Panc1 (cell line): ENCODE measurements at regions not wholly inside any gene's neighbourhood (a gene's known extent, or its start where the extent isn't known, plus 50 kb on each side); places are given as distances from the start of the nearest gene placed in this dataset.

ENCODE experiments used
- ATAC-seq: fragments of 200-7000 bp; cut with Tn5 transposase; 2 replicates; pipeline ENCODE4 v1.9.1; 2020; ENCODE audit warnings: mild to moderate bottlenecking, moderate library complexity
- BruUV-seq: library from RNA; stranded (reverse); fragments of 400-500 nt; replicated peaks from 2 replicates; lab custom pipeline; 2021; lab: Mats Ljungman, UMichigan
- CTCF ChIA-PET: fragments of 300-600 bp; sonication (Branson Sonifier 250); formaldehyde crosslinking; loops from one replicate; lab custom pipeline; 2022; ENCODE audit warnings: antibody characterized with exemption; lab: Charles Lee
- POLR2A ChIA-PET: fragments of 300-600 bp; sonication (Branson Sonifier 250); formaldehyde crosslinking; loops from one replicate; lab custom pipeline; 2022; ENCODE audit warnings: antibody characterized with exemption; lab: Charles Lee
- DNase-seq: peaks from one replicate; pipeline ENCODE4 v3.0.0-alpha.2; 2010; ENCODE audit warnings: low read depth, low spot score
- H3K27ac ChIP-seq: 2 replicates; pipeline ENCODE4 v1.5.1; 2011; ENCODE audit warnings: mild to moderate bottlenecking, low read length, inconsistent platforms
- H3K27me3 ChIP-seq: fragments of 200-500 bp; sonication (Bioruptor generic); 2 replicates; pipeline ENCODE4 v1.6.0; 2014; ENCODE audit warnings: low read length, inconsistent platforms; ENCODE audit not compliant: control insufficient read depth, insufficient read depth
- H3K36me3 ChIP-seq: fragments of 200-500 bp; sonication (Bioruptor generic); 2 replicates; pipeline ENCODE4 v1.5.1; 2014; ENCODE audit warnings: inconsistent platforms, mild to moderate bottlenecking, low read length, moderate library complexity; ENCODE audit not compliant: control insufficient read depth, insufficient read depth
- H3K4me1 ChIP-seq: 2 replicates; pipeline ENCODE4 v1.5.1; 2011; ENCODE audit warnings: inconsistent platforms, mild to moderate bottlenecking, low read length, moderate library complexity; ENCODE audit not compliant: control insufficient read depth, insufficient read depth
- H3K4me3 ChIP-seq, 2 experiments: 2 replicates each; pipeline ENCODE4 v1.5.1; 2011 to 2012; ENCODE audit warnings: low read depth in 2 of 2, low read length in 2 of 2, mild to moderate bottlenecking in 2 of 2, inconsistent platforms in 1 of 2, moderate library complexity in 1 of 2
- H3K9me3 ChIP-seq: fragments of 200-500 bp; sonication (Bioruptor generic); 2 replicates; pipeline ENCODE4 v1.5.1; 2014; ENCODE audit warnings: low read depth, mild to moderate bottlenecking, inconsistent platforms, low read length, moderate library complexity; ENCODE audit not compliant: control insufficient read depth, insufficient read depth
- POLR2AphosphoS5 ChIP-seq: IDR thresholded peaks from 2 replicates; pipeline ENCODE4 v1.6.1; 2012; ENCODE audit warnings: mild to moderate bottlenecking, low read depth, low read length, moderate library complexity
- SIN3A ChIP-seq: IDR thresholded peaks from 2 replicates; pipeline ENCODE4 v1.6.1; 2012; ENCODE audit warnings: low read depth, mild to moderate bottlenecking, low read length, moderate library complexity, borderline replicate concordance; ENCODE audit not compliant: insufficient read depth
- TCF7L2 ChIP-seq: IDR thresholded peaks from 2 replicates; pipeline ENCODE4 v1.6.1; 2011; ENCODE audit warnings: mild to moderate bottlenecking, low read depth, low read length, inconsistent platforms
- in situ Hi-C: cut with HindIII; loops from 2 replicates; pipeline ENCODE4 v1.10.0; 2016; ENCODE audit warnings: low sequenced_read_pairs, low pct_unique_long_range_greater_than_20kb
- intact Hi-C: fragments of 100-400 bp; cut with micrococcal nuclease; formaldehyde crosslinking; loops from one replicate; pipeline ENCODE4 v1.10.0; 2022; ENCODE audit not compliant: unreplicated experiment
- TF ChIP-seq, protein P1 (sequence below), 2 experiments: IDR thresholded peaks; 2 replicates each; pipeline ENCODE4 v1.6.1; 2011 to 2012; ENCODE audit warnings: low read depth in 2 of 2, control low read depth in 1 of 2, low read length in 1 of 2, mild to moderate bottlenecking in 1 of 2, moderate library complexity in 1 of 2; ENCODE audit not compliant: insufficient read depth in 1 of 2
- TF ChIP-seq, protein P2 (sequence below): fragments of 450-650 bp; IDR thresholded peaks from 2 replicates; pipeline ENCODE4 v1.5.1; 2017; ENCODE audit warnings: mild to moderate bottlenecking

- in situ Hi-C loops (no loop called here), intact Hi-C loops (no loop called here)
- POLR2A ChIA-PET = no interaction called here
Measured at GRCh38 chr16:5193861-5194260, 96.3 kb upstream of the EEF2KMT start.

GRCh38 chr16:5188989-5189352, 91.4 kb upstream of the EEF2KMT start:
- ATAC-seq = no peak
- POLR2A ChIA-PET = no interaction called here

More at GRCh38 chr16:5193861-5194260, 96.3 kb upstream of the EEF2KMT start:
- CTCF ChIA-PET = interaction anchor here (0.7 kb wide), 1 partner anchor 504 kb away, joined by 6 read pairs; no protein-coding TSS in a partner anchor
- Histone ChIP-seq H3K9me3 (no peaks in the 10 kb centered on the region), H3K4me3 (no peak overlapping the region), H3K36me3 (no peaks in the 10 kb centered on the region), H3K27ac (no peak overlapping the region), H3K4me1 (no peaks in the 10 kb centered on the region), H3K27me3 (no peaks in the 10 kb centered on the region; the same call in 1 of the 2 replicates)
- DNase-seq (no peak), ATAC-seq (no peak)
- TF ChIP-seq, protein P1, sequence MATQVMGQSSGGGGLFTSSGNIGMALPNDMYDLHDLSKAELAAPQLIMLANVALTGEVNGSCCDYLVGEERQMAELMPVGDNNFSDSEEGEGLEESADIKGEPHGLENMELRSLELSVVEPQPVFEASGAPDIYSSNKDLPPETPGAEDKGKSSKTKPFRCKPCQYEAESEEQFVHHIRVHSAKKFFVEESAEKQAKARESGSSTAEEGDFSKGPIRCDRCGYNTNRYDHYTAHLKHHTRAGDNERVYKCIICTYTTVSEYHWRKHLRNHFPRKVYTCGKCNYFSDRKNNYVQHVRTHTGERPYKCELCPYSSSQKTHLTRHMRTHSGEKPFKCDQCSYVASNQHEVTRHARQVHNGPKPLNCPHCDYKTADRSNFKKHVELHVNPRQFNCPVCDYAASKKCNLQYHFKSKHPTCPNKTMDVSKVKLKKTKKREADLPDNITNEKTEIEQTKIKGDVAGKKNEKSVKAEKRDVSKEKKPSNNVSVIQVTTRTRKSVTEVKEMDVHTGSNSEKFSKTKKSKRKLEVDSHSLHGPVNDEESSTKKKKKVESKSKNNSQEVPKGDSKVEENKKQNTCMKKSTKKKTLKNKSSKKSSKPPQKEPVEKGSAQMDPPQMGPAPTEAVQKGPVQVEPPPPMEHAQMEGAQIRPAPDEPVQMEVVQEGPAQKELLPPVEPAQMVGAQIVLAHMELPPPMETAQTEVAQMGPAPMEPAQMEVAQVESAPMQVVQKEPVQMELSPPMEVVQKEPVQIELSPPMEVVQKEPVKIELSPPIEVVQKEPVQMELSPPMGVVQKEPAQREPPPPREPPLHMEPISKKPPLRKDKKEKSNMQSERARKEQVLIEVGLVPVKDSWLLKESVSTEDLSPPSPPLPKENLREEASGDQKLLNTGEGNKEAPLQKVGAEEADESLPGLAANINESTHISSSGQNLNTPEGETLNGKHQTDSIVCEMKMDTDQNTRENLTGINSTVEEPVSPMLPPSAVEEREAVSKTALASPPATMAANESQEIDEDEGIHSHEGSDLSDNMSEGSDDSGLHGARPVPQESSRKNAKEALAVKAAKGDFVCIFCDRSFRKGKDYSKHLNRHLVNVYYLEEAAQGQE (IDR thresholded peaks at IDR 0.05; ENCODE audit: insufficient read depth in 1 of 2, low read depth in 2 of 2, low read length in 1 of 2) = no peak
- TF ChIP-seq SIN3A (no peak), POLR2AphosphoS5 (no peak), TCF7L2 (no peak)
- TF ChIP-seq, protein P2, sequence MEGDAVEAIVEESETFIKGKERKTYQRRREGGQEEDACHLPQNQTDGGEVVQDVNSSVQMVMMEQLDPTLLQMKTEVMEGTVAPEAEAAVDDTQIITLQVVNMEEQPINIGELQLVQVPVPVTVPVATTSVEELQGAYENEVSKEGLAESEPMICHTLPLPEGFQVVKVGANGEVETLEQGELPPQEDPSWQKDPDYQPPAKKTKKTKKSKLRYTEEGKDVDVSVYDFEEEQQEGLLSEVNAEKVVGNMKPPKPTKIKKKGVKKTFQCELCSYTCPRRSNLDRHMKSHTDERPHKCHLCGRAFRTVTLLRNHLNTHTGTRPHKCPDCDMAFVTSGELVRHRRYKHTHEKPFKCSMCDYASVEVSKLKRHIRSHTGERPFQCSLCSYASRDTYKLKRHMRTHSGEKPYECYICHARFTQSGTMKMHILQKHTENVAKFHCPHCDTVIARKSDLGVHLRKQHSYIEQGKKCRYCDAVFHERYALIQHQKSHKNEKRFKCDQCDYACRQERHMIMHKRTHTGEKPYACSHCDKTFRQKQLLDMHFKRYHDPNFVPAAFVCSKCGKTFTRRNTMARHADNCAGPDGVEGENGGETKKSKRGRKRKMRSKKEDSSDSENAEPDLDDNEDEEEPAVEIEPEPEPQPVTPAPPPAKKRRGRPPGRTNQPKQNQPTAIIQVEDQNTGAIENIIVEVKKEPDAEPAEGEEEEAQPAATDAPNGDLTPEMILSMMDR = no peak
- BruUV-seq = no TSS peak

More at GRCh38 chr16:5188989-5189352, 91.4 kb upstream of the EEF2KMT start:
- Histone ChIP-seq H3K4me3 (no peak overlapping the region), H3K9me3 (no peaks in the 10 kb centered on the region), H3K4me1 (no peaks in the 10 kb centered on the region), H3K27me3 (peaks cover 3% of the 10 kb centered on the region; the same call in 1 of the 2 replicates), H3K27ac (no peak overlapping the region), H3K36me3 (no peaks in the 10 kb centered on the region)
- no TSS peak for BruUV-seq
- TF ChIP-seq SIN3A = no peak
- no peak for TF ChIP-seq POLR2AphosphoS5
- TF ChIP-seq, protein P2 = no peak
- TF ChIP-seq TCF7L2 = no peak
- TF ChIP-seq, protein P1 (IDR thresholded peaks at IDR 0.05; ENCODE audit: insufficient read depth in 1 of 2, low read depth in 2 of 2, low read length in 1 of 2) = no peak
- CTCF ChIA-PET = no interaction called here
- in situ Hi-C loops (no loop called here), intact Hi-C loops (no loop called here)
- DNase-seq = no peak
